ENCODE measurements at regions not wholly inside any gene's neighbourhood (a gene's known extent, or its start where the extent isn't known, plus 50 kb on each side); places are given as distances from the start of the nearest gene placed in this dataset.

GRCh38 chr5:174900240-174900865, 176.0 kb downstream of the MSX2 start:
- no TSS peak for BruUV-seq (replicated peaks)
- no peaks in the 10 kb centered on the region for H3K4me1 ChIP-seq (ENCODE audit: control insufficient read depth, insufficient read depth, low read length)
- H3K14ac ChIP-seq (replicated peaks; ENCODE audit: low read depth, low read length), result no peak overlapping the region
- H3K56ac ChIP-seq (ENCODE audit: extremely low read depth, insufficient read depth, low read length), result no peak overlapping the region
- DNase-seq, result no peak
- no peaks in the 10 kb centered on the region for H3K9me1 ChIP-seq (ENCODE audit: insufficient read depth, low read length)
- H3K4me2 ChIP-seq (ENCODE audit: low read depth, low read length), result no peak overlapping the region
- H4K20me1 ChIP-seq (ENCODE audit: insufficient read depth, low read length), result no peaks in the 10 kb centered on the region
- H3K18ac ChIP-seq (ENCODE audit: low read depth, low read length), result no peak overlapping the region
- no peak overlapping the region for H2AFZ ChIP-seq (replicated peaks; ENCODE audit: low read length, poor library complexity)
- H3K9me3 ChIP-seq (ENCODE audit: control insufficient read depth, insufficient read depth, low read length), result peaks cover 5% of the 10 kb centered on the region; the same call in 1 of the 2 replicates
- CTCF ChIA-PET, result no interaction called here
- no peaks in the 10 kb centered on the region for H3K36me3 ChIP-seq (ENCODE audit: control insufficient read depth, insufficient read depth, low read length)
- H4K91ac ChIP-seq (ENCODE audit: insufficient read depth, low read depth, low read length), result no peak overlapping the region
- ATAC-seq (ENCODE audit: low read depth), result no peak
- in situ Hi-C loops (cut with MboI; ENCODE audit: low sequenced_read_pairs), result no loop called here
- no peak overlapping the region for H4K8ac ChIP-seq (ENCODE audit: low read depth in 2 of 2, low read length in 2 of 2)
- no CpG with 5 or more reads among the region's 7 CpGs for WGBS, 2 experiments (ENCODE audit: extremely low coverage in 2 of 2, insufficient read length in 1 of 2)
- no peak overlapping the region for H2AK5ac ChIP-seq (ENCODE audit: low read depth, low read length)
- no peak overlapping the region for H2BK120ac ChIP-seq (ENCODE audit: low read depth, low read length)
- no peak overlapping the region for H2BK20ac ChIP-seq (ENCODE audit: low read depth, low read length)
- H3K23ac ChIP-seq (ENCODE audit: low read depth, low read length), result no peak overlapping the region
- H3K79me1 ChIP-seq (ENCODE audit: low read depth in 1 of 2, low read length in 2 of 2), result no peaks in the 10 kb centered on the region
- H3K4me3 ChIP-seq (ENCODE audit: insufficient read depth, low read depth, low read length), result no peak overlapping the region
- H3K9ac ChIP-seq (ENCODE audit: low read depth, low read length), result no peak overlapping the region
- H4K5ac ChIP-seq (ENCODE audit: low read depth, low read length), result no peak overlapping the region
- no peaks in the 10 kb centered on the region for H3K27me3 ChIP-seq (ENCODE audit: control insufficient read depth, insufficient read depth, low read length)
- no peak overlapping the region for H3K4ac ChIP-seq (ENCODE audit: low read depth, low read length)
- no peak overlapping the region for H2AK9ac ChIP-seq (replicated peaks; ENCODE audit: low read depth, low read length, poor library complexity)
- H3K27ac ChIP-seq (ENCODE audit: insufficient read depth, low read length), result no peak overlapping the region
- POLR2A ChIA-PET (ENCODE audit: unreplicated experiment), result no interaction called here
- intact Hi-C loops (cut with micrococcal nuclease), result no loop called here
- TF ChIP-seq CTCF (conservative IDR thresholded peaks at IDR 0.05; ENCODE audit: low read depth, low read length), result no peak
- no peak for TF ChIP-seq RAD21 (IDR thresholded peaks at IDR 0.05; ENCODE audit: low read length)
- TF ChIP-seq MAFK (IDR thresholded peaks at IDR 0.05; ENCODE audit: low read depth, low read length), result no peak
- TF ChIP-seq, protein P1, sequence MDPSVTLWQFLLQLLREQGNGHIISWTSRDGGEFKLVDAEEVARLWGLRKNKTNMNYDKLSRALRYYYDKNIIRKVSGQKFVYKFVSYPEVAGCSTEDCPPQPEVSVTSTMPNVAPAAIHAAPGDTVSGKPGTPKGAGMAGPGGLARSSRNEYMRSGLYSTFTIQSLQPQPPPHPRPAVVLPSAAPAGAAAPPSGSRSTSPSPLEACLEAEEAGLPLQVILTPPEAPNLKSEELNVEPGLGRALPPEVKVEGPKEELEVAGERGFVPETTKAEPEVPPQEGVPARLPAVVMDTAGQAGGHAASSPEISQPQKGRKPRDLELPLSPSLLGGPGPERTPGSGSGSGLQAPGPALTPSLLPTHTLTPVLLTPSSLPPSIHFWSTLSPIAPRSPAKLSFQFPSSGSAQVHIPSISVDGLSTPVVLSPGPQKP (IDR thresholded peaks at IDR 0.05; ENCODE audit: borderline replicate concordance, low read depth, low read length), result no peak
- no peak for TF ChIP-seq POLR2A (IDR thresholded peaks at IDR 0.05; ENCODE audit: low read depth, low read length)
- TF ChIP-seq RCOR1 (IDR thresholded peaks at IDR 0.05; ENCODE audit: insufficient replicate concordance, low read length), result no peak
- TF ChIP-seq FOS (IDR thresholded peaks at IDR 0.05; ENCODE audit: low read depth, low read length), result no peak
- TF ChIP-seq SMC3 (IDR thresholded peaks at IDR 0.05; ENCODE audit: low read depth, low read length), result no peak
- no peak for TF ChIP-seq CEBPB (IDR thresholded peaks at IDR 0.05; ENCODE audit: low read depth, low read length)
- no peak for TF ChIP-seq CHD1 (IDR thresholded peaks at IDR 0.05; ENCODE audit: low read depth, low read length)
- no peak for TF ChIP-seq BHLHE40 (IDR thresholded peaks at IDR 0.05; ENCODE audit: low read depth, low read length)
- TF ChIP-seq NFE2L2 (IDR thresholded peaks at IDR 0.05; ENCODE audit: low read depth, low read length), result no peak
- TF ChIP-seq, protein P2, sequence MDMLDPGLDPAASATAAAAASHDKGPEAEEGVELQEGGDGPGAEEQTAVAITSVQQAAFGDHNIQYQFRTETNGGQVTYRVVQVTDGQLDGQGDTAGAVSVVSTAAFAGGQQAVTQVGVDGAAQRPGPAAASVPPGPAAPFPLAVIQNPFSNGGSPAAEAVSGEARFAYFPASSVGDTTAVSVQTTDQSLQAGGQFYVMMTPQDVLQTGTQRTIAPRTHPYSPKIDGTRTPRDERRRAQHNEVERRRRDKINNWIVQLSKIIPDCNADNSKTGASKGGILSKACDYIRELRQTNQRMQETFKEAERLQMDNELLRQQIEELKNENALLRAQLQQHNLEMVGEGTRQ (IDR thresholded peaks at IDR 0.05; ENCODE audit: low read depth, low read length), result no peak
- TF ChIP-seq MXI1 (IDR thresholded peaks at IDR 0.05; ENCODE audit: borderline replicate concordance, low read depth, low read length), result no peak
- no peak for TF ChIP-seq RFX5 (IDR thresholded peaks at IDR 0.05; ENCODE audit: low read depth, low read length)
- no peak for TF ChIP-seq MAZ (IDR thresholded peaks at IDR 0.05; ENCODE audit: borderline replicate concordance, low read depth, low read length)
- H2BK15ac ChIP-seq (ENCODE audit: low read depth, low read length), result no peak overlapping the region
- dilution Hi-C loops (cut with HindIII; ENCODE audit: low sequenced_read_pairs, unreplicated experiment), result no loop called here
- H2BK5ac ChIP-seq (ENCODE audit: low read depth, low read length, poor library complexity, severe bottlenecking), result no peak overlapping the region
